HCT116 (cell line): ENCODE measurements at regions not wholly inside any gene's neighbourhood (a gene's known extent, or its start where the extent isn't known, plus 50 kb on each side); places are given as distances from the start of the nearest gene placed in this dataset.

ENCODE experiments used
- ATAC-seq: fragments of 200-7000 bp; cut with Tn5 transposase; 2 replicates; pipeline ENCODE4 v1.9.1; 2020; ENCODE audit warnings: mild to moderate bottlenecking, moderate library complexity
- BruUV-seq: library from RNA; stranded (reverse); fragments of 400-500 nt; replicated peaks from 2 replicates; lab custom pipeline; 2021; lab: Mats Ljungman, UMichigan
- CTCF ChIA-PET: fragments of 300-600 bp; sonication (Branson Sonifier 250); formaldehyde crosslinking; loops from one replicate; lab custom pipeline; 2021; ENCODE audit warnings: antibody characterized with exemption; lab: Charles Lee
- POLR2A ChIA-PET: fragments of 300-600, 350-600 bp; sonication (Branson Sonifier 250); formaldehyde crosslinking; loops from one replicate; lab custom pipeline; 2021; ENCODE audit warnings: antibody characterized with exemption; lab: Charles Lee
- RAD21 ChIA-PET, 2 experiments: fragments of 300-600 bp; sonication (Branson Sonifier 250); formaldehyde crosslinking; loops; one replicate each; lab custom pipeline; 2023; ENCODE audit warnings: low total read pairs in 2 of 2; ENCODE audit not compliant: uncharacterized antibody in 2 of 2, unreplicated experiment in 2 of 2, low non-redundant PET in 1 of 2; lab: Charles Lee
- DNase-seq: peaks from one replicate; pipeline ENCODE4 v3.0.0-alpha.2; 2010; ENCODE audit warnings: low read depth, low spot score
- H2AFZ ChIP-seq: fragments of 200-600 bp; shearing (Covaris generic), sonication (generic); 2 replicates; pipeline ENCODE4 v1.6.1; 2017; ENCODE audit warnings: low read depth, mixed run types, mixed read lengths, antibody characterized with exemption, low read length; ENCODE audit not compliant: poor library complexity, severe bottlenecking
- H3K27ac ChIP-seq: 2 replicates; pipeline ENCODE4 v1.5.1; 2012; ENCODE audit warnings: low read depth, low read length
- H3K27me3 ChIP-seq: fragments of 200-600 bp; sonication (generic); 2 replicates; pipeline ENCODE4 v1.6.1; 2016; ENCODE audit warnings: mixed run types, low read length, mixed read lengths; ENCODE audit not compliant: insufficient read depth
- H3K36me3 ChIP-seq, 2 experiments: fragments of 200-500 bp in 1 of 2; fragments of 200-600 bp in 1 of 2; sonication (Bioruptor generic) in 1 of 2; sonication (generic) in 1 of 2; 2 replicates each; pipeline versions ENCODE4 v1.5.1 to v1.6.1; 2014 to 2016; ENCODE audit warnings: low read length in 2 of 2, inconsistent platforms in 1 of 2, mixed read lengths in 1 of 2, mixed run types in 1 of 2; ENCODE audit not compliant: insufficient read depth in 2 of 2, control insufficient read depth in 1 of 2
- H3K4me1 ChIP-seq, 2 experiments: fragments of 200-600 bp in 1 of 2; sonication (generic) in 1 of 2; 2 replicates each; pipeline versions ENCODE4 v1.5.1 to v1.6.1; 2012 to 2017; ENCODE audit warnings: low read length in 2 of 2, inconsistent platforms in 1 of 2, mild to moderate bottlenecking in 1 of 2, mixed read lengths in 1 of 2, mixed run types in 1 of 2, moderate library complexity in 1 of 2; ENCODE audit not compliant: insufficient read depth in 2 of 2, control insufficient read depth in 1 of 2
- H3K4me2 ChIP-seq: fragments of 200-600 bp; sonication (generic); 2 replicates; pipeline ENCODE4 v1.6.1; 2017; ENCODE audit warnings: mixed run types, low read length, mixed read lengths
- H3K4me3 ChIP-seq, 2 experiments: fragments of 200-600 bp in 1 of 2; sonication (generic) in 1 of 2; replicated peaks in 1 of 2; 2 replicates each; pipeline ENCODE4 v1.5.1; 2011 to 2016; ENCODE audit warnings: low read length in 2 of 2, control low read depth in 1 of 2, low read depth in 1 of 2, mild to moderate bottlenecking in 1 of 2, mixed read lengths in 1 of 2, mixed run types in 1 of 2
- H3K79me2 ChIP-seq: fragments of 200-600 bp; sonication (generic); 2 replicates; pipeline ENCODE4 v1.6.1; 2017; ENCODE audit warnings: mild to moderate bottlenecking, mixed run types, low read length, moderate library complexity, mixed read lengths; ENCODE audit not compliant: insufficient read depth
- H3K9ac ChIP-seq: fragments of 200-600 bp; sonication (generic); 2 replicates; pipeline ENCODE4 v1.6.1; 2016; ENCODE audit warnings: low read length, mixed read lengths
- H3K9me2 ChIP-seq: fragments of 200-600 bp; sonication (generic), shearing (Covaris generic); 2 replicates; pipeline ENCODE4 v1.6.1; 2017; ENCODE audit warnings: mixed run types, mild to moderate bottlenecking, moderate library complexity; ENCODE audit not compliant: insufficient read depth
- H3K9me3 ChIP-seq, 2 experiments: fragments of 200-500 bp in 1 of 2; fragments of 200-600 bp in 1 of 2; sonication (Bioruptor generic) in 1 of 2; sonication (generic) in 1 of 2; 2 replicates each; pipeline ENCODE4 v1.6.1; 2014 to 2017; ENCODE audit warnings: low read length in 2 of 2, mixed read lengths in 2 of 2, inconsistent platforms in 1 of 2, low read depth in 1 of 2, mild to moderate bottlenecking in 1 of 2, mixed run types in 1 of 2, moderate library complexity in 1 of 2; ENCODE audit not compliant: control insufficient read depth in 1 of 2, insufficient read depth in 1 of 2
- H4K20me1 ChIP-seq: fragments of 200-600 bp; sonication (generic), shearing (Covaris generic); 2 replicates; pipeline ENCODE4 v1.6.1; 2017; ENCODE audit warnings: mixed run types, mild to moderate bottlenecking, moderate library complexity; ENCODE audit not compliant: insufficient read depth
- ATF3 ChIP-seq: IDR thresholded peaks from 2 replicates; pipeline ENCODE4 v1.6.1; 2012
- CTCF ChIP-seq, 3 experiments: fragments of 200-600 bp in 1 of 3; sonication (generic) in 1 of 3; IDR thresholded peaks in 2 of 3; conservative IDR thresholded peaks in 1 of 3; 2 replicates each; pipeline ENCODE4 v1.5.1; 2012 to 2017; ENCODE audit warnings: low read depth in 2 of 3, low read length in 2 of 3, antibody characterized with exemption in 1 of 3, borderline replicate concordance in 1 of 3, control low read depth in 1 of 3, mild to moderate bottlenecking in 1 of 3, mixed read lengths in 1 of 3, mixed run types in 1 of 3, moderate library complexity in 1 of 3; ENCODE audit not compliant: insufficient read depth in 1 of 3
- ELF1 ChIP-seq: IDR thresholded peaks from 2 replicates; pipeline ENCODE4 v1.6.1; 2012; ENCODE audit warnings: low read depth, borderline replicate concordance
- MAX ChIP-seq: IDR thresholded peaks from 2 replicates; pipeline ENCODE4 v1.6.1; 2012
- POLR2A ChIP-seq: IDR thresholded peaks from 2 replicates; pipeline ENCODE4 v1.7.0; 2011; ENCODE audit warnings: borderline replicate concordance; ENCODE audit not compliant: insufficient read depth, insufficient read length; ENCODE audit errors: extremely low read depth
- REST ChIP-seq: IDR thresholded peaks from 2 replicates; pipeline ENCODE4 v1.6.1; 2012; ENCODE audit warnings: low read depth
- SIN3A ChIP-seq: IDR thresholded peaks from 2 replicates; pipeline ENCODE4 v1.6.1; 2012; ENCODE audit warnings: low read depth
- ZNF274 ChIP-seq: fragments of 200-500 bp; sonication (Bioruptor generic); IDR thresholded peaks from 2 replicates; pipeline ENCODE4 v1.6.1; 2014; ENCODE audit warnings: mild to moderate bottlenecking, low read depth, low read length, inconsistent platforms
- intact Hi-C: fragments of 100-400 bp; cut with micrococcal nuclease; formaldehyde crosslinking; loops from 2 replicates; pipeline ENCODE4 v1.10.0; 2022

GRCh38 chr19:30888937-30889336 is 460.3 kb downstream of the TSHZ3 start:
- no peak for ATAC-seq
- intact Hi-C loops, result no loop called here
- no peaks in the 10 kb centered on the region for H3K4me1 ChIP-seq
- ChIA-PET POLR2A (no interaction called here), RAD21 (no interaction called here), CTCF (no interaction called here)
- no TSS peak for BruUV-seq
- H2AFZ ChIP-seq, result no peak overlapping the region
- H3K27ac ChIP-seq, result no peak overlapping the region
- no peaks in the 10 kb centered on the region for H4K20me1 ChIP-seq
- no peaks in the 10 kb centered on the region; a peak in 1 of 4 replicates for H3K36me3 ChIP-seq
- no peaks in the 10 kb centered on the region for H3K9me2 ChIP-seq
- no peak overlapping the region for H3K4me2 ChIP-seq
- DNase-seq, result no peak
- no peak overlapping the region for H3K9ac ChIP-seq
- H3K4me3 ChIP-seq, result no peak overlapping the region
- no peaks in the 10 kb centered on the region for H3K79me2 ChIP-seq
- H3K9me3 ChIP-seq, result peaks cover 4 to 49% of the 10 kb centered on the region in 2 experiments; a peak in 2 of 4 replicates
- TF ChIP-seq ELF1 (no peak), REST (no peak), MAX (no peak), POLR2A (no peak), ZNF274 (no peak), SIN3A (no peak), CTCF (IDR thresholded peaks at IDR 0.05 in 2 of 3, conservative IDR thresholded peaks at IDR 0.05 in 1 of 3; ENCODE audit: borderline replicate concordance in 1 of 3, insufficient read depth in 1 of 3, low read depth in 2 of 3, low read length in 2 of 3) (no peak), ATF3 (no peak)
- TF ChIP-seq, all 23 proteins: peak for 0
- no peaks in the 10 kb centered on the region for H3K27me3 ChIP-seq
